GM12874 (cell line): ENCODE measurements at regions not wholly inside any gene's neighbourhood (a gene's known extent, or its start where the extent isn't known, plus 50 kb on each side); places are given as distances from the start of the nearest gene placed in this dataset.

ENCODE experiments used
- TF ChIP-seq, protein P1 (sequence below): IDR thresholded peaks from 2 replicates; pipeline ENCODE4 v1.5.1; 2011; ENCODE audit warnings: low read depth, mild to moderate bottlenecking, control low read depth, low read length, moderate library complexity; ENCODE audit not compliant: insufficient read depth

DNA sequence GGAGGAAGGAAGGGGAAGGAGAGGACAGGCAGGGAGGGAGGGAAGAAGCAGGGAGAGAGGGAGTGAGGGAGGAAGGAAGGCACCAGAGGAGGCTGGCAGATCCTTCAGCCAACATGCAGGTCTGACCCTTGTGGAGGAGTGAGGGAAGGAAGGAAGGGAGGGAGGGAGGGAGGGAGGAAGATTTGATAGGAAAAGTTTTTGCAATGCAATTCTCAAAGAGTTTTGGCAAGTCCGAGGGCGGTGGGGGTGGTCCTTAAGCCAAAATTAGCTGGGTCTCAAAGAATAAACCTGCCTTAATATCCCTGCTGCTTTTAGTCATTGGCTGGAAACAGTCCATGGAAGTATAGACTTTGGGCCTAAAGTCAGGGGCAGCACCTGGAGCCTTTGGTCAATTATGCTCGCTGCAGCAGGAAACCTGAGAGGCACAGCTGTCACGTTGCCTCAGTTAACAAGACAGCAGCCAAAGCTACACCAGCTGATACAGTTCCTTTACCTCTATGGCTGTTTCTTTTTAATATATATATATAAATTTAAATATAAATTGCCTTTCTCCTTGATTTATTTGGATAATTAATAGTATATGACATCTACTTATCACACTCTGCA lies 115.7 kb upstream of the RALGAPA2 start:
- TF ChIP-seq, protein P1, sequence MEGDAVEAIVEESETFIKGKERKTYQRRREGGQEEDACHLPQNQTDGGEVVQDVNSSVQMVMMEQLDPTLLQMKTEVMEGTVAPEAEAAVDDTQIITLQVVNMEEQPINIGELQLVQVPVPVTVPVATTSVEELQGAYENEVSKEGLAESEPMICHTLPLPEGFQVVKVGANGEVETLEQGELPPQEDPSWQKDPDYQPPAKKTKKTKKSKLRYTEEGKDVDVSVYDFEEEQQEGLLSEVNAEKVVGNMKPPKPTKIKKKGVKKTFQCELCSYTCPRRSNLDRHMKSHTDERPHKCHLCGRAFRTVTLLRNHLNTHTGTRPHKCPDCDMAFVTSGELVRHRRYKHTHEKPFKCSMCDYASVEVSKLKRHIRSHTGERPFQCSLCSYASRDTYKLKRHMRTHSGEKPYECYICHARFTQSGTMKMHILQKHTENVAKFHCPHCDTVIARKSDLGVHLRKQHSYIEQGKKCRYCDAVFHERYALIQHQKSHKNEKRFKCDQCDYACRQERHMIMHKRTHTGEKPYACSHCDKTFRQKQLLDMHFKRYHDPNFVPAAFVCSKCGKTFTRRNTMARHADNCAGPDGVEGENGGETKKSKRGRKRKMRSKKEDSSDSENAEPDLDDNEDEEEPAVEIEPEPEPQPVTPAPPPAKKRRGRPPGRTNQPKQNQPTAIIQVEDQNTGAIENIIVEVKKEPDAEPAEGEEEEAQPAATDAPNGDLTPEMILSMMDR, result no peak

DNA sequence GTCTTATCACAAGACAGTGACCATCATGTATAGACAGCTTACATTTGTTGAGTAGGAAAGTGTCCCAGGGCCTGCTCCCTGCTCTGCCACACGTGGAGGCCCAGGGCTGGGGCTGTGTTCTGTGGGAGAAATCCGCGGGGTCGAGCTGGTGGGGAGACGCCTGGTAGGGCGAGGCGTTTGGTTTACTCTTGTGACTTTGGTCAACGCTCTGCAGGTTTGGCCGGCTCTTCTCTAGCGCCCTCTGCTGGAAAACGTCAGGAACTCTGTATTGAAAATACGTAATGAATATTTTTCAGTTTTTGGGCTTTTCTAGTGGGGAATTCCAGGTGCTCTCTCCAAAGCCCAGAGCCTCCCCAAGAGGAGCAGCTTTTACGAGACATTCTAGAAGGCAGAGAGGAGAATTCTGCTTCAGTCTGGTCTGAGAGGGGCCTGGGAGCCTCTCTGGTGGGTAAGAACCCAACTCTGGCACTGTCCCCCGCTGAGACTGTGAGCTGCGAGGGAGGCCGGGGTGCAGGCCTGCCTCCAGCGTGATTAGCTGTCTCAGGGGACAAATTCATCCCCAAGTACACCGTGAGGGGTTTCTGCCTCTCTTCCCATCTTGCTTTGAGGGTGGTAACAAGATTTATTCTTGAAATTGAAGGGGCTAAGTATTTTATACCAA lies 112.6 kb upstream of the RALGAPA2 start:
- TF ChIP-seq, protein P1, result peak; percentile 76

DNA sequence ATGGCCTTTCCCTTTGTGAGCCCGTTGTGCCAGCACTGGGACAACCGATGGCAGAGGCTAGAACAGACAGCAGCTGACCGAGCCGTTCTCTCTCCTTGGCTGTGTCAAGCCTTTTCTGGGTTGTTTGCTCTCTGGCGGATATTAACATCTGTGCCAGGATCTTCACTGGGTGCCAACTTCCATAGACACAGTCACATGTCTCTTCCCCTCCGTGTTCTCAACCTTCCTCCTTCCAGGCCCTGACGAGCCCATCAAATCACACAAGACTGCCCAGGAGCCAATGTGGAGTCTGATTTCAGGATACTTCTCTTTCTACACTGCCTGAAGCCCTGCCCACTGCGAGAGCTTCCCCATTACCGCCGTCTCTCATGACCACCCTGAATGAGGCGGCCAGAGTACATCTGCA lies 111.0 kb upstream of the RALGAPA2 start:
- TF ChIP-seq, protein P1, result no peak

DNA sequence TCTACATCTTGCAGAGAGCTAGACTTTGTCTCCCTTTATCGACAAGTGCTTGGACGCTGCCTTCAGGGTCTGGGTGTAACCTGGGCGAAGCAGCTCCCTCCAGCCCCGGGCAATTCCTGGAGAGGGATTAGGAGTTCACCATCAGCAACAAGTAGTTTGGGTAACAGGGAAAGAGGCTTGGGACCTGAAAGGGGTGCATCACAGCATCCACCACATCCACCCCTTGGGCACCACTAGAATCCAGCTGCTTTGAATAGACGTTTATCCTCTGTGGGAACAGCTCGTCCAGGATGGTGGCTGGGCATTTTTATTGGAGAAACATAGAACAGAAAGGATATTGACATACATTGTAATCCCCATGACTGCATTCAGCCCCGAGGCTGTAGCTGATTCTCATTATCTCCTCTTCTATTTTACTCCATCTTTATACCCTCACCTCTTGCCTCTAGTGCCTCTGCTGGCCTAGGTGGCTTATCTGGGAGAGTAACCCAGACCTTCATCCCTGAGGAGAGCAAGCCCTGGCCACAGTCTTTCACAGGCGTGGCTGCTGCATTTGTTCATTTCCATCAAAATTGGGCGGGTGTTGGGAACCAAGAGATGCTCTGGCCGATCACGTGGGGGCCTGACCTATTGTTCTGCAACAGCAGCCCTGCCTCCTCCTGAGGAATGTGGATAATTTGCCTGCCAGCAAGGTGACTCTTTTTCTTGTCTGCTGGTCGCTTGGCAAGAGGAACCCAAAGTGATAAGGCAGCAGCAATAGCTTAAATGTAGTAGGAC lies 109.2 kb upstream of the RALGAPA2 start:
- TF ChIP-seq, protein P1, result no peak

DNA sequence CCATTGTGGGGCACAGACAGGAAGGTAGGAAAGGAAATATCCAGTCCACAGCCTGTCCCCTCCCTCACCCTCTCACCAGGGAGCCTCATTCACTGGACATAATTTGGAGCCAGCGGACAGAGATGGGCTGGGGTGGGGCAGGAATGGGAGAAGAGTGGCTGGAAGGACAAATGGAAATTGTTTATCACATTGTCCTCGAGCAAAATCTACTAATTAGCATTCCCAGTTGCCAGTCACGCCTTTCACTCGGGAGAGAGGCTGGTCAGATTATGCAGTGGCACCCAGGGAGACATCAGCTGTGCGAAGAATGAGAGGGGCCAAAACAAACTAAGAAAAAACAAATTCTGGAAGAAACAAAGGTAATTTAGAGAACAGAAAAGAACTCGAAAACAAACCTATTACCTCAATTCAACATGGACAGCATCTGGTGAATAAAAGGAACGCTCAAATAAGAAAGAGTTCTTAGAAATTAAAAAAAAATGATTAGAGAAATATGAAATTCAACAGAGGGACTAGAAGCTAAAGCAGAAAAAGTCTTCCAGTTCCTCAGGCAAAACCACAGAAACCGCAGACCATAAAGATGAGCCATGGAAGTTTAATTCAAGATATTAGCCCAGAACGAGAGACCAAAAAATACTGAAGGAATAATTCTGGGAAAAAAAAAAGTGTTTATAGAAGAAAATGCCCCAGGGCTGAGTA lies 108.5 kb upstream of the RALGAPA2 start:
- TF ChIP-seq, protein P1, result no peak

DNA sequence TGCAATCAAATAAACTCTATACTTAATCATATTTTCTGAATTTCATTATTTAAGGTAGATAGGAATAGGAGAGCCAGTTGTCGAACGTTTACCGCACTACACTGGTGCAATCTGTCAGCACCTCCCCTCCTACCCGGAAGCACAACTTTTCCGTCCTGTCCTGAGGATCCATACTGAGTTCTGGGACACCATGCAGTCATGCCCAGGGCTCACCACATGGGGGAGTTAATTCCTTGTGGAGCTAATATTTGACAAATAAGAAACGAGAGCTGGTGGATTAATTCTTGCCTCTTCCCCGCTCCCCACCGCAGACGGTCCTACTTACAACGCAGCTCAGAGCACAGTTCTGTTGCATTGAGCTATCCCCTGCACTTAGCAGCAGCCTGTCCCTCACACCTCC lies 107.7 kb upstream of the RALGAPA2 start:
- TF ChIP-seq, protein P1, result peak; percentile 20; the same call in 1 of the 2 replicates
